HEK293T (cell line): ENCODE measurements at regions not wholly inside any gene's neighbourhood (a gene's known extent, or its start where the extent isn't known, plus 50 kb on each side); places are given as distances from the start of the nearest gene placed in this dataset.

Experiments used
- CTCF ChIA-PET: fragments of 350-600 bp; formaldehyde crosslinking; extraction: SDS; loops from one replicate; lab custom pipeline; 2021; ENCODE audit warnings: antibody characterized with exemption, inconsistent platforms; lab: Yijun Ruan, JAX
- POLR2A ChIA-PET: fragments of 350-600 bp; formaldehyde crosslinking; extraction: SDS; loops from one replicate; lab custom pipeline; 2020; ENCODE audit warnings: antibody characterized with exemption, inconsistent platforms; lab: Yijun Ruan, JAX
- DNase-seq: peaks from one replicate; pipeline ENCODE4 v3.0.0; 2012; ENCODE audit warnings: mixed read lengths; ENCODE audit errors: extremely low spot score
- ARNT ChIP-seq: fragments of 450-650 bp; IDR thresholded peaks from 2 replicates; pipeline ENCODE4 v1.6.1; 2017; ENCODE audit warnings: mild to moderate bottlenecking
- BHLHE40 ChIP-seq: fragments of 450-650 bp; IDR thresholded peaks from 2 replicates; pipeline ENCODE4 v1.6.1; 2016; ENCODE audit warnings: mild to moderate bottlenecking, moderate library complexity, borderline replicate concordance
- CTBP1 ChIP-seq: fragments of 450-650 bp; IDR thresholded peaks from 2 replicates; pipeline ENCODE4 v1.6.1; 2016; ENCODE audit warnings: borderline replicate concordance
- ELF4 ChIP-seq: fragments of 450-650 bp; IDR thresholded peaks from 2 replicates; pipeline ENCODE4 v1.6.1; 2017; ENCODE audit warnings: antibody characterized with exemption
- FOXA1 ChIP-seq: fragments of 450-650 bp; IDR thresholded peaks from 2 replicates; pipeline ENCODE4 v1.6.1; 2016; ENCODE audit warnings: mild to moderate bottlenecking
- FOXK2 ChIP-seq: fragments of 450-650 bp; IDR thresholded peaks from 2 replicates; pipeline ENCODE4 v1.6.1; 2016; ENCODE audit warnings: mild to moderate bottlenecking
- FOXM1 ChIP-seq: fragments of 450-650 bp; IDR thresholded peaks from 2 replicates; pipeline ENCODE4 v1.6.1; 2017; ENCODE audit warnings: mild to moderate bottlenecking, borderline replicate concordance
- HDGF ChIP-seq: fragments of 450-650 bp; IDR thresholded peaks from 2 replicates; pipeline ENCODE4 v1.6.1; 2017; ENCODE audit warnings: antibody characterized with exemption, borderline replicate concordance
- L3MBTL2 ChIP-seq: fragments of 450-650 bp; conservative IDR thresholded peaks from 2 replicates; pipeline ENCODE4 v1.6.1; 2016; ENCODE audit warnings: mild to moderate bottlenecking
- LEF1 ChIP-seq: fragments of 450-650 bp; IDR thresholded peaks from 2 replicates; pipeline ENCODE4 v1.6.1; 2017; ENCODE audit warnings: mild to moderate bottlenecking, borderline replicate concordance
- NFRKB ChIP-seq: fragments of 450-650 bp; IDR thresholded peaks from 2 replicates; pipeline ENCODE4 v1.6.1; 2016; ENCODE audit warnings: mild to moderate bottlenecking, moderate library complexity
- PKNOX1 ChIP-seq: fragments of 450-650 bp; IDR thresholded peaks from 2 replicates; pipeline ENCODE4 v1.6.1; 2016
- SP1 ChIP-seq: fragments of 450-650 bp; IDR thresholded peaks from 2 replicates; pipeline ENCODE4 v1.6.1; 2017
- SUZ12 ChIP-seq: fragments of 450-650 bp; IDR thresholded peaks from 2 replicates; pipeline ENCODE4 v1.6.1; 2016; ENCODE audit warnings: mild to moderate bottlenecking
- TARDBP ChIP-seq: fragments of 450-650 bp; IDR thresholded peaks from 2 replicates; pipeline ENCODE4 v1.6.1; 2016
- ZNF384 ChIP-seq: fragments of 450-650 bp; IDR thresholded peaks from 2 replicates; pipeline ENCODE4 v1.6.1; 2016

GRCh38 chr4:126451237-126451873, 1136.6 kb downstream of the FAT4 start:
- ChIA-PET CTCF (no interaction called here), POLR2A (no interaction called here)
- no peak for TF ChIP-seq BHLHE40
- TF ChIP-seq LEF1, result no peak
- TF ChIP-seq NFRKB, result no peak
- TF ChIP-seq PKNOX1, result no peak
- TF ChIP-seq FOXA1, result no peak
- no peak for TF ChIP-seq CTBP1
- no peak for TF ChIP-seq L3MBTL2
- no peak for TF ChIP-seq HDGF
- TF ChIP-seq ZNF384, result no peak
- TF ChIP-seq TARDBP, result no peak
- no peak for TF ChIP-seq SUZ12
- no peak for TF ChIP-seq FOXK2
- no peak for TF ChIP-seq ARNT
- TF ChIP-seq FOXM1, result no peak
- DNase-seq, result no peak

GRCh38 chr4:126455865-126456264, 1141.1 kb downstream of the FAT4 start:
- POLR2A ChIA-PET, result no interaction called here
- CTCF ChIA-PET, result no interaction called here
- TF ChIP-seq CTBP1 (no peak), FOXA1 (no peak), FOXK2 (no peak), SP1 (no peak)
- no peak for DNase-seq

- TF ChIP-seq FOXA1, result no peak
- DNase-seq, result no peak
- CTCF ChIA-PET, result no interaction called here
Measured at GRCh38 chr4:126458993-126459392, 1144.2 kb downstream of the FAT4 start.

GRCh38 chr4:126465341-126465740, 1150.6 kb downstream of the FAT4 start:
- ChIA-PET CTCF (no interaction called here), POLR2A (no interaction called here)
- no peak for TF ChIP-seq TARDBP
- no peak for DNase-seq

More at GRCh38 chr4:126458993-126459392, 1144.2 kb downstream of the FAT4 start:
- POLR2A ChIA-PET, result no interaction called here

GRCh38 chr4:126466848-126467247, 1152.1 kb downstream of the FAT4 start:
- TF ChIP-seq CTBP1 (no peak), ZNF384 (no peak), FOXM1 (no peak), TARDBP (no peak), SP1 (no peak), ELF4 (no peak), ARNT (no peak), L3MBTL2 (no peak), PKNOX1 (no peak), HDGF (no peak), FOXK2 (no peak), LEF1 (no peak), NFRKB (no peak), BHLHE40 (no peak)
- POLR2A ChIA-PET, result no interaction called here

GRCh38 chr4:126468144-126468543, 1153.4 kb downstream of the FAT4 start:
- TF ChIP-seq FOXM1 (no peak), PKNOX1 (no peak), LEF1 (no peak), SUZ12 (no peak), FOXK2 (no peak), ZNF384 (no peak), L3MBTL2 (no peak), BHLHE40 (no peak), ARNT (no peak), FOXA1 (no peak), HDGF (no peak), TARDBP (no peak), SP1 (no peak), ELF4 (no peak)
- POLR2A ChIA-PET, result no interaction called here
- no peak for DNase-seq
- CTCF ChIA-PET, result no interaction called here

More at GRCh38 chr4:126466848-126467247, 1152.1 kb downstream of the FAT4 start:
- CTCF ChIA-PET, result interaction anchor here (0.6 kb wide), 1 partner anchor 17 kb away, joined by 4 read pairs; no protein-coding TSS in a partner anchor
- DNase-seq, result no peak

- ChIA-PET POLR2A (no interaction called here), CTCF (no interaction called here)
- DNase-seq, result no peak
- TF ChIP-seq ZNF384 (no peak), FOXA1 (no peak), HDGF (no peak), ELF4 (no peak), NFRKB (no peak), CTBP1 (no peak), ARNT (no peak), BHLHE40 (no peak), L3MBTL2 (no peak), PKNOX1 (no peak)
Measured at GRCh38 chr4:126470862-126471261, 1156.1 kb downstream of the FAT4 start.
